ENCODE measurements at regions not wholly inside any gene's neighbourhood (a gene's known extent, or its start where the extent isn't known, plus 50 kb on each side); places are given as distances from the start of the nearest gene placed in this dataset.
"Not testable (repeated sequence)": the region's sequence is repeated elsewhere in the genome, so short reads cannot be mapped to it uniquely, and the experiment has no call there.

DNA sequence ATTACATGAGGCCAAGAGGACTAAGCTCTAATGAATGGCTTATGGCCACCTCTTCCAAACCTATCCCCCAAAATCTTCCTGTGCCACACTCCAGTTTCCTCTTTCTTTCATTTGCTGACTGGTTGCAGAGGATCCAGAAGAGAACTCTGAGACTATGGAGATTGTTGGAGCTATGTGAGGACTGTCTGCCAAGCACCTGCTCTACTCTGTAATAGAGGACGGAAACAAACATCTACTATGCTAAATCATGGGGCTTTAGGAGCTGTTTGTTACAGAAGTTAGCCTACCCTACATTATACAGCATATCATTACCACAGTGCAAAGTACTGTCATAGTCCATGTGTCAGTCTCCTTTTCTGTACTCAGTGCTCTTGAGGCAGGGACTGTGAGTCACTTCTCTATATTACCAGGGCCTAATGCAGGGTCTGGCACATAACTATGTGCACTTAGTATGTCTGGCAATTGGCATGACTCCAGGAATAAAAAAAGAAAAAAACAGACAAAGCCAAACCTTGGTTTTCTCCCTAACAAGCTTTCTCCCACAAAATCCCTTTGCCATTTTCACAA is 95.1 kb downstream of the RPAP3 start:
- no peak for DNase-seq (ENCODE audit: low read depth)

DNA sequence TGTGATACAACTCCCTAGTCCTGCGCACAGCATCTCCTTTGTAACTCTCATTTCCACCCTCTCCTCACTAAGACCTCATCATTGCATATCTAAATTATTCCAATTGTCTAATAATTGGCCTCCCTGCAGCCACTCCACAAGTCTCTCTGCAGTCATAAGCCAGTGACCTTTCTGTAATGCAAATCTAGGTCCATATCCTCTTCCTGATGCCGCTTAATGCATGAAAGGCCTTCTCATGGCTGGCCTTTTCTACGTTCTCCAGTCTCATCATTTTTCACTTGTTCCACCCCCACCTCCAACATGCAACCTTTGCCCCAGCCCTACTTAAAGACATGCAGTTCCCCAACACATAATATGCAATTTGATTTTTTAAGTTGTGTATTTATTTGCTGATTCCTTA is 96.0 kb downstream of the RPAP3 start:
- no peak for DNase-seq (ENCODE audit: low read depth)

DNA sequence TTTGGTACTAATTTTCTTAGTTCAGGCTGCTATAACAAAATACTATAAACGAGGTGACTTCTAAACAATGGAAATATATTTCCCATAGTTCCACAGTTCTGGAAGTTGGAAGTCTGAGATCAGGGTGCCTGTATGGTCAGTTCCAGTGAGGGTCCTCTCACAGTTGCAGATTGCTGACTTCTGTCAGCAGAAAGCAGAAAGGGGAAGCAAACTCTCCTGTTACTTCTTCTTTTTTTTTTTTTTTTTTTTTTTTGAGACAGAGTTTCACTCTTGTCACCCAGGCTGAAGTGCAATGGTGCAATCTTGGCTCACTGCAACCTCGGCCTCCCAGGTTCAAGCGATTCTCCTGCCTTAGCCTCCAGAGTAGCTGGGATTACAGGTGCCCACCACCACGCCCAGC is 97.2 kb downstream of the RPAP3 start:
- not testable (repeated sequence) for DNase-seq (ENCODE audit: low read depth)

DNA sequence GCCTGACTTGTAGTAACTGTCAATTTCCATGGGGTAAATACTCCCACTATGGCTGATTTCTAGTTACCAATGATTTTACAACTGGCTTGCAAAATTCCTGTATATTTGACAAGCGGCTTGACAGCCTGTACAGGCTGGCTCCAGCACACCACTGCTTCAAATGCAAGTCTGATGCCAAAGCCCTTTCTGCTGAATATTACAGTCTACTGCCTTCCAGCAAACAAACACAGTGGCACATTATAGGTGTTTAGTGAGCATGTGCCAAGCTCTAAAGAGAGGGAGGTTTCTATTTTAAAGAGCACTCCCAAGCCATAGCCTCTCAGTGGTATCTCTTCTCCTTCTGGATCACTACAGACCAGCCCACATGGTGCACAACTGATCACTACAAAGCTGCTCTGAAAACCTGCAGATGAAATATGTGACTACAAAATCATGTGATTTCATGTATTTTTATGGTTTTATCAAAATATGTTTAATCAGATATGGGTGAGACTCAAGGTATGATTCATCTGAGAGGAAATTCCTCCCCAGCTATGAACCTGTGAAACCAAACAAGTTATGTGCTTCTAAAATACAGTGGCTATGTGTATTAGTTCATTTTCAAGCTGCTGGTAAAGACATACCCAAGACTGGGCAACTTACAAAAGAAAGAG is 101.5 kb downstream of the RPAP3 start:
- DNase-seq (ENCODE audit: low read depth): no peak

DNA sequence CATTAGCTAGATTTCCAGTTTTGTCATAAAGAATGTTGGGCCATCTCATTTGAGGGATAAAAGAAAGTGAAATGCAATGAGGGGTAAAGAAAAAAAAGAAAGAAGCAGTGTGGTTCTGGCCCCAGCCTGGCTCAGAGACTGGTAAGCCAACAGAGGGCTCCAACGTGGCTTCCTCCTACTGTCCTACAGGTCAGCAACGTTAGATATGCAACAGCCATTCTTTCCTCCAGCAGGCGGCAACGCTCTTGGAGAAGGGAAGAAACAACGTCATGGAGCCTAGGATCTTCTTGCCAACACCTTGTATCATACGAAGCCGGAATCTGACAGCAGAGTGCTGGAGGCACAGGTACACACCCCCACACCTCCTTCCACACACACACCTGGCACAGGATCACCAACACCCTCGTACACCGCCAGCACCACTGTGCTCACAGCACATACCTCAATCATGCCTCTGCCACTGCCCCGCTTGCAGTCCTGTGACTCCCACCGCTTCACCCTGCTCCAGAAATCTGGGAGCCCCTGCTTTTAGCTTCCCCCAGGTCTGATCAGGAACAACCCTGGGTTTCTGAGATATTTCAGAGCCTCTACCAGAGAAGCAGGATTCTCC is 102.8 kb downstream of the RPAP3 start:
- no peak for DNase-seq (ENCODE audit: low read depth)

DNA sequence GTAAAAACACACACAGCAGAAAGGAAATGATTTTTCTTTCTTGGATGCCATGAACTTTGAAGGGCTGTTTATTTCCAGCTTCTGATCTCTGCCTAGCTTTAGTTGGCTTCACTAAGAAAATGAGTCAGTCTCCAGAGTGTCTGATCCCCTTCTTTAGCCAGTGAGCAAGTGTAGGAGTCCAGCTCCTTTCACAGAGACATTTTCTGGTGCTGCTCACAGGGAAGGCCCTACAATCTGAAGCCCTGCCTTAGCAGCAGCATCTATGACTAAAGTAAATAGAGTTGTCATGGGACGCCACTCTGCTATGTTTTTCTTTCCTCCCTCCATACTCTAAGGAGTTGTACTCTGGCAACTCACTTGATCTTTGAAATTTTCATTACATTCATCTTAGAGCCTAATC is 103.5 kb downstream of the RPAP3 start:
- no peak for DNase-seq (ENCODE audit: low read depth)

DNA sequence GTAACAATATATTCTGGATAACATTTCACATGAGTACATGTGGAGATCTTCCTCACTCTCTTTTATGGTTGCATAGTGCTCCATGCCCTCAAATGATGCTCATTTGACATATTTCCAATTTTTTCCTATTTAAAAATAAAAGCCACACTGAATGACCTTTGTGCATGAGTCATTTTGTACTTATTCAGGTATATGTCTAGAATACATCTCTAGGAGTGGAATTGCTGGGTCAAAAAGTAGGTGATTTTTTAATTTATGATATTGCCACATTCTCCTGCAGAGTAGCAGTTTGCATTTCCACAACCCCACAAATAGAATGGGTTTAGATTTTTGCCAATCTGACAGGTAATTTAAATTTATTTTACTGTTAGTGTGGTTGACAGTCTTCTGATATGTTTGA is 104.8 kb downstream of the RPAP3 start:
- no peak for DNase-seq (ENCODE audit: low read depth)

DNA sequence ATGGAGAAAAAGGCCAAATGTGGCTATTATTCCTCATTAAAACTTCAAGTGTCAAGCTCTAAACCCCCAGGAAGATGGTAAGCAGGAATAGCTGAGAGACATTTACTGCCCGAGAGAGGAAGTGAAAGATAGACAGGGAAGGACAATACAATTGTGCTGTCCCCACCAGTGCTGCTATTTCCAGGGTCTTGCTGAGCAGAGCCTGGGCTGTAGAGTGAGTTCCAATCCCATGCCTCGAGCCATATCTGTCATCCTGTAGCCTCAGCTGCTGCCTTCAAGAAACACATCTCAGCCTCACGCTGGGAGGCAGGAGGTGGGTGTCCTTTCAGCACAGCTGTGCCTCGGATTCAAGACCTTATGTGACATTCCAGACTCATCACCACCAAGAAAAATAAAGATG is 114.0 kb downstream of the RPAP3 start:
- no peak for DNase-seq (ENCODE audit: low read depth)

DNA sequence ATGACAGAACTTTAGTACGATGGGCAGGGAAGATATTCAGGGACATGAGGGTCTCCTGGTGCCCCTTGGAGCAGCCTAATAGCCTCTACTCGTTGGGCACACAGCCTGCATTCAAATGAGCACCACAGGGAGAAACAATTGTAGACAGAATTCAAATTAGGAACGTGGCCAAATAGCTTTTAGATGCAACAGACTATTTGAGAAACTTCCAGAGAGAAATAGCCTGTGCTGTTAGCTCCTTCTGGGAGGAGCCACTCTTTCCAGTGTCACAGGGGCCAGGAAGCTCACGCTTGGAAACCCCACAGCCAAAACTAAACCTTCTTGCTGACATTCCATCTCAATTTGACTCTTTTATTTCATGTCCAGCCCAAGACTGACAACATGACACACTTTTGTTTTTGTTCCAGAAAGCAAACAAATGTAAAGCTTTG is 114.5 kb downstream of the RPAP3 start:
- no peak for DNase-seq (ENCODE audit: low read depth)

DNA sequence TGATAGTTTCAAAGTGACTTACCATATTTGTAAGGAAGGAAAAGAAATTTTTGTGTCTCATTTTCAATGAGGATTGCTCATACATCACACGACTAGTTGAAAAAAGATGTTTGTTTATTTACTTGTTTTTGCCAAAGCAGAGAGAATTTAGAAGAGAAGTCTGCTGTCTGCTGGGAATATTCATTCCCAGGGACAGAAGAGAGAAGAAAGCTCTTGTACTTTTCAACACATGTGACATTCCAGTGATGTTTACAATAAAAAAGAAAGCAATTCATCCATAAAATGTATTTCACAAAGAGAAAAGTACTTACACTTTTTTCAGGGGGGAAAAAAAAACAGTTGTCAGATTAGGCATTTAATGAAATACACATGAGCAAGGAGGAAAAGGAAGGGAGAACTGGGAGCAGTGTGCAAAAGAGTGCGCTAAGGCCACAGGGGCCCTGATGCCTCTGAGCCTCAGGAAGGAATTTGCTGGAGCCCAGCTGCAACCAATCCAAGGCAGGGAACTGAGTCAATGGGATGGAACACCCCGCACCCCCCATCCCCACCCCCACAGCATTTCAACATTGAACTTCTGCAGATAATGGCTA is 115.0 kb downstream of the RPAP3 start:
- DNase-seq (ENCODE audit: low read depth): no peak

DNA sequence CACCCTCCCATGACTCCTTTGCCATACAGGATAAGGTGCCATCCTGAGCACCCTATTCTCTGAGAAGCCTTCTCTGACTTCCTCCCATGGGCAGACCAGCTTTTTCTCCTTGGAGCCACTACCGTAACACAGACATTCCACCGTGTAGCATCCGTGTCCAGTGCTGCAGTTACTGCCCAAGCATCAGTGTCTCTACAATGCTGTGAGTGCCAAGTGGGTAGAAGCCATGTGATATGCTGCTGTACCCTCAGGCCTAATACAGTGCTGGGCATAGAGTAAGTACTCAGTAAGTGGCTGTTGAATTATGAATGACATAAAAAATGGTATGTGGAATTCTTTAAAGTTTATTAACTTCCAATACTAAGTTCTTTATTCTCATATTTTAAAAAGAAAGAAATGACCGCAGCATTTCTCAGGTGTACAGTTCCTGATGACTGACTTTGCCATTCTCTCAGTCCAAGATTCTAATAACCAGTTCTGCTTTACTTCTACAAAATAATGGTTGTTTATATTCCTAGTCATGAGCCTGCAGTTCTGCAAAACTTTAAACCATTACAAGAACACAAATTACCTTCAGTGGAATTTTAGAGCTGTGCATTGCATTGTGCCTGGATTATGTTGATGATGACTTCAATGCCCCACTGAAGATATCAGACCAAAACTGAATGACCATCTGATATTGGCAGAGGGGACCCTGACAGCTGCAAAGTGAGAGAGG is 118.7 kb downstream of the RPAP3 start:
- DNase-seq (ENCODE audit: low read depth): no peak

DNA sequence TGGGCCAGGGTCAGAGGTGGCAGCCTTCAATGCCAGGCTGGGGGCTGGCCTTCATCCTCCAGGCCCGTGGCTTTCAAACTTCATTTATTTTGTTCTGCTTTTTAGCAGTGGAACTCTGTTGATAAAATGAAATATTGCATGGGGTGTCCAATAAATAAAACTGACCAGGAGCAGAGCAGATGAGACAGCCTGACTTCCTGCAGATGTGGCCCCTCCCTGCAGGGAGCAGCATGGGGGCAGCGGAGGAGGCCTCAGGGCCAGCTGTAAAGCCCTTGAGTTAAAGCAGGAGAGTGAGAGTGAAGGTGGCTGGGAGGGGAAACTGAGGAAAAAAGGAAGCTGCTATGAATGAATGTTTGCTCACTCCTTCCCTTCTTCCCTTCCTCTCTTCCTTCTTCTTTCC is 120.3 kb downstream of the RPAP3 start:
- DNase-seq (ENCODE audit: low read depth): no peak

DNA sequence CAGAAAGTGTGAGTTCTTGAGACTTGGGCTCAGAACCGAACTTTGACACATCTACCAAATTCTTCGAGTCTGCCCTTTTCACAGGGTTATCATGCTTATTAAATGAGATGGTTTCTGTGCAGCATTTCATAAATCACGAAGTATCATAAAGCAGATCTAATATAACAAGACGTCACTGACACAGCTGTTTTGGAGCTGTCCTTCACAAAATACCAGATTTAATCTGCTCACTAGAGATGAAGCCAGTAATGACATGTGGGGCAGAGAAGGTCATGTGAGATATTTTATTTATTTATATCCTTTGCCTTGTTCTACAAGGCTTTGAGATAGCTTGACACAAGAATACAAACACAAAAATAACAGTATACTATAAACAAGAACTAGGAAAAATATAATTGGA is 127.0 kb downstream of the RPAP3 start:
- DNase-seq (ENCODE audit: low read depth): no peak

DNA sequence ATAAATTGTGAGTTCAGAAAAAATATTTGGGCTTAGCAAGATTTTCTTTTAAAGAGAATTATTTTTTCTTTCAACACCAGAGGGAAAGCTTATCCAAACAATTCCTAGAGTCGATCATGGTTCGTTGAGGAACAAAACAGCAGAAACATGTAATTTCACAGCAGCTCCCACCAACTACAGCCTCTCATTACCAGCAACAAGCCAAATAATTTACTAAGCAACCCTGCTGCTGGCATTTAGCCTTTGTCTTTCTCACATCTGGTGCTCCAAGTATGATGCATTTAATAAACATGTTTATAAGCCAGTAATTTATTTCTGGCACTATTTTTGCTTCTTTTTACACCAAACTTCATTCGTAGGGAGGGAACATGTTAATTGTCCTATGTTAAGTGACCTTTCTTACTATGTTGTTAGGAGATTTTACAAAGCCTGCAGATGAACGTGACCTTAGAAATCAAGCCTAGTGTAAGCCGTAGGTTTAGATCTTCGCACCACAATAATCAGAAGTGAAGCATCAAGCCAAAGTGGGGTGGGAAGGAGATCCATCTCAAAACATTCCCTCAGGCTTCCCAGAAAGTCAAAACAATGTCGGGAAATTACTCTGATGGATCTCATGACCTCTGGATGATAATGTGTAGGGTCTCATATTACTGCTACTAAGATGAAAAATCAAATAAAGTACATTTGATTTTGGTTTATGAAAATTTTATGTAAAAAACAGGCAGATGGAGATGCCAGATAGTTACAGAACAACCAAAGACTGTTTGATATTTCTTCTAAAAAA is 128.4 kb downstream of the RPAP3 start:
- DNase-seq (ENCODE audit: low read depth): no peak

DNA sequence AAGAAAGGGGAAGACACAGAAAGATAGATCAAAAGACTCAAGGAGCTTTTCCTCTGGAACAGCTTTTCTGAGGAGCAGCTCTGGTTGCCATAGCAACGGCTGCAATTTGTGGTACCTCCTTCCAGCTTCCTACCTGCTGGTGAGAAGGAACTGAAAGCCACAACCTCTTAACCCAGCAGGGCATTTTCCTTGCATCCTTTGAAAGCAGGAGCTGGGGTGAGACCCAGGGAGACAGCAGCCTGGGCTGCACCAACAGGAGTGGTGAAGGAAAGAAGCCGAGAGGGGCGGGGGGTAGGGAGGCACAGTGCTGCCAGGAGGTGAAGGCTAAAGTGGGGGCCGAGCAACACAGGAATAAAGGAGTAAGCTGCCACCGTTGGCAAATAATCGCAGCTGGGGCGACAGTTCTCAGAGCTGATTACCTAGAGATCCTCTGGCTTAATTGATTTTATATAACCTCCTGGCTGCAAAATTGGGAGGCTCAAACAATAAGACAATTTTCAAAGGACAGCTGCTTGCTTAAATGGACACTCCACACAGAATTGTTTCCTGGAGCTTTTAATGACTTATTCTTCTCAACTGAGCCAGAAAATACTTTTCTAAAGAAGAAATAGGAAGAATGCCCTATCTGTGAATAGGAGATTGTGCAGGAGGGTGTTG is 129.4 kb downstream of the RPAP3 start:
- DNase-seq (ENCODE audit: low read depth): no peak

DNA sequence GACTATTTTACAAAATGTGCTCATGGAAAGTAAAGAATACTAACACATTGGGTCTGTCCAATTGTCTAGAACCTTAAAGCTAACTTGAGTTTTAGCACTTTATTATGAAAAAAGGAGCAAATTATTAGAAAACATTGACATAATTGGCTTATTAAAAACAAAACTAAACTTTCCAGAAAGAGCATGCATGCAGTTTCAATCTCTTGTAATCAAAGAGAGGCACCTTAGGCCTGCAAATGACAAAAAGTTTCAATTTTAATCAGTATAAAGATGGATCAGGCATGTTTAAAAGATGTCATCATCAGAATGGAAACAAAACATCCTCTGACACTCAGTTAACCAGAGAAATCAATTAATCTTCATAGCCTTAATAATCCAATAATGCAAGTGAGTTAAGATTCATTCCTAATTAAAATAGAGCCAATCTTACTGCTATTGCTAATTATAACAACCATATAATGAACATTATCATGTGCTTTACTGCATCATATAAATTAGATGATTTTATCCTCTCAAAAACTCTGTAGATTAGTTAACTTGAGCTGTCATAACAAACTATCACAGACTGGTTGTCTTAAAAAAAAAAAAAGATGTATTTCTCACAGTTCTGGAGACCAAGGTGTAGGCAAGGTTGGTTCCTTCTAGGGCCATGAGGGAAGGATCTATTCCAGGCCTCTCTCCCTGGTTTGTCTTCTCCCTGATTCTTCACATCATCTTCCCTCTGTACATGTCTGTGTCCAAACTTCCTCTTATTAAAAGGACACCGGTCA is 131.4 kb downstream of the RPAP3 start:
- DNase-seq (ENCODE audit: low read depth): no peak

DNA sequence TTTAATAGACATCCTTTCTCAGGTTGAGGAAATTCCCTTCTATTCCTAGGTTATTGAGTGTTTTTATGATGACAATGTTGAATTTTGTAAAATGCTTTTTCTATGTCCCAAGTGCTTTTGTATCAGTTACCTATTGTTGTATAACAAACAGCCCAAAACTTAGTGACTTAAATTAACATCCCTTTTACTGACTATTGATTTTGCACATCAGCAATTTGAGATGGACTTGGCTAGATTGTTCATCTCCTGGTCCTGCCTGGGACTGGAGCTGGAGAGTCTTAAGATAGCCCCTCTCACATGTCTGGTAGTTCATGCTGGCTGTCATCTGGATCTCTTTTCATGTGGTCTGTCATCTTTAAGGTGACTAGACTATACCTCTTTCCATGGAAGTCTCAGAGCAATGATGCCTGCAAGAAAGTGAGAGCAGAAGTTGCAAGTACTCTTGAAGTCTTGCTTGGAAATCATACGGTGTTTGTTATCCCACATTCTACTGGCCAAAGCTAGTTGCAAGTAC is 132.6 kb downstream of the RPAP3 start:
- no peak for DNase-seq (ENCODE audit: low read depth)

DNA sequence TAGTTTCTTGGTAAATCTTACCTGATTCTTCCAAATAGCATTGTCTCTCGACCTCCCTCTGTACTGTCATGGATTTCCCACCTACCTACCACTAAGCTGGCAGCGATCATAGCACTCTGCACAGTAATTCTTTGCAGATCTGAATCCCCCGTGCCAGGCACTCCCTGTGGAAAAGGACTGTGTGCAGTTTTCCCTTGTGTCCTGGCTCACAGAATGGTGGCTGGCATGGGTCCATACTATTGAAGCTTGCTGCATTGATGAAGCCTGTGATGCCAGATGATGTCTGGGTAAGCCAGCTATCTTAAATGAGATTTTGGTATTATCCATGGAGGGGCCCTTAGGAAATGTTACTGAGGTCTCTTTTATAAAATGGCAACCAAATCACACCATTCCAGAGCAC is 135.7 kb downstream of the RPAP3 start:
- no peak for DNase-seq (ENCODE audit: low read depth)

DNA sequence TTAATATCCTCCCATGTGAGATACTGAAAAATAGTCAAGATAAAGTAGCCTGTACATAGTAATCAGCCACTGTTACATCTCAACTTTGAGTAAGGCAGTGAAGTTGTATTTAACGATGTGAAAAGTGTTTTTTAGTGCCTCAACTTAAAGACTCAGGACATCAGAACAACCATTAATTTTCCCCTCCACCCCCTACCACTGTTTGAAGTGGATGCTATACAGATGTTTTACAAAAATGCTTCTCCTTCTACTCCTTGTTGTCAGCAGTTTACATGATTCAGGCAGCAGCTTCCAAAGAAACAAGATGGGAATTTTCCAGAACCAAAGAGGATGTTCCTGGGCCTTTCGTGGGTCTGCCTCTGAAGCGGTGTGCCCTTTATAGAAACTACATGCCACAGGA is 143.6 kb downstream of the RPAP3 start:
- no peak for DNase-seq (ENCODE audit: low read depth)

DNA sequence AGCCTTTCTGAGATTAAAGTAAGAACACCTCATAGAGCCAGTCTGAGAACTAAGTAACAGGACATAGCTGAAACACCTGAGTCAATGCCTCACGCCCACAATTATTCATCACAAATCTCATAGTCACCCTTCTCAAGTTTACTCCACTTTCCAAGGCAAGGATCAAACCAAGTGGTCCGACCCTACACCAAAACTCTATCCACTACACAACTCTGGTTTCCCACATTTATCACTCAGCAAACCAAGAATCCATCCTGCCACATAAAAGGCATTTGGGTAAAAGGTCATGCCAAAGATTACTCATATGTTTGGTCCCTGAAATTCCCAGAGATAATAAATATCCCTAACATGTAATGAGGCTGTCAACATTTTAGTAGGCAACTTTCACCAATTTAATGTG is 144.1 kb downstream of the RPAP3 start:
- no peak for DNase-seq (ENCODE audit: low read depth)

DNA sequence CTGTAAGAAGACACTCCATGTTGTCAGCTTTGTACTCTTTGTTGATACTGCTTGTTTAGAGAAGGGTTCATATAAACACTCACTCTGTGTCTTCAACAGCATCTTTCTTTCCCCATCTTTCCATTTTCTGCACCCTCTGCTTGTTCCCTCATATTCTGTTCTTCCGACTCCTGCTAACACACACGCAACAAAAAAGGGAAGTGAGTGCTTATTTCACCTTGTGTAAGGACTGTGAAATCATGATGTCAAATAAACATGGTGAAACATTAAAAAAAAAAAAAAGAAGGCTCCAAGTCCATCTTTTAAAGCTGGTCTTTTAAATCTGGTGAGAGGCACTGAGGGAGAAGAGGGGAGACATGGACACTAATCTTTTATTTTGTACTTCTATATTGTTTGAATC is 145.4 kb downstream of the RPAP3 start:
- DNase-seq (ENCODE audit: low read depth): no peak
